AG09319 (cell line): ENCODE measurements at regions not wholly inside any gene's neighbourhood (a gene's known extent, or its start where the extent isn't known, plus 50 kb on each side); places are given as distances from the start of the nearest gene placed in this dataset.
"Not testable (repeated sequence)": the region's sequence is repeated elsewhere in the genome, so short reads cannot be mapped to it uniquely, and the experiment has no call there.

Experiments
- DNase-seq: peaks from one replicate; pipeline ENCODE4 v3.0.0-alpha.2; 2010; ENCODE audit warnings: low read depth; ENCODE audit errors: extremely low read depth
- TF ChIP-seq, protein P1 (sequence below): IDR thresholded peaks from 2 replicates; pipeline ENCODE4 v1.5.1; 2011; ENCODE audit warnings: low read depth, mild to moderate bottlenecking, inconsistent platforms, low read length, moderate library complexity

GRCh38 chr5:39662945-39663344, 238.2 kb upstream of the DAB2 start:
- TF ChIP-seq, protein P1, sequence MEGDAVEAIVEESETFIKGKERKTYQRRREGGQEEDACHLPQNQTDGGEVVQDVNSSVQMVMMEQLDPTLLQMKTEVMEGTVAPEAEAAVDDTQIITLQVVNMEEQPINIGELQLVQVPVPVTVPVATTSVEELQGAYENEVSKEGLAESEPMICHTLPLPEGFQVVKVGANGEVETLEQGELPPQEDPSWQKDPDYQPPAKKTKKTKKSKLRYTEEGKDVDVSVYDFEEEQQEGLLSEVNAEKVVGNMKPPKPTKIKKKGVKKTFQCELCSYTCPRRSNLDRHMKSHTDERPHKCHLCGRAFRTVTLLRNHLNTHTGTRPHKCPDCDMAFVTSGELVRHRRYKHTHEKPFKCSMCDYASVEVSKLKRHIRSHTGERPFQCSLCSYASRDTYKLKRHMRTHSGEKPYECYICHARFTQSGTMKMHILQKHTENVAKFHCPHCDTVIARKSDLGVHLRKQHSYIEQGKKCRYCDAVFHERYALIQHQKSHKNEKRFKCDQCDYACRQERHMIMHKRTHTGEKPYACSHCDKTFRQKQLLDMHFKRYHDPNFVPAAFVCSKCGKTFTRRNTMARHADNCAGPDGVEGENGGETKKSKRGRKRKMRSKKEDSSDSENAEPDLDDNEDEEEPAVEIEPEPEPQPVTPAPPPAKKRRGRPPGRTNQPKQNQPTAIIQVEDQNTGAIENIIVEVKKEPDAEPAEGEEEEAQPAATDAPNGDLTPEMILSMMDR: no peak
- no peak for DNase-seq

DNA sequence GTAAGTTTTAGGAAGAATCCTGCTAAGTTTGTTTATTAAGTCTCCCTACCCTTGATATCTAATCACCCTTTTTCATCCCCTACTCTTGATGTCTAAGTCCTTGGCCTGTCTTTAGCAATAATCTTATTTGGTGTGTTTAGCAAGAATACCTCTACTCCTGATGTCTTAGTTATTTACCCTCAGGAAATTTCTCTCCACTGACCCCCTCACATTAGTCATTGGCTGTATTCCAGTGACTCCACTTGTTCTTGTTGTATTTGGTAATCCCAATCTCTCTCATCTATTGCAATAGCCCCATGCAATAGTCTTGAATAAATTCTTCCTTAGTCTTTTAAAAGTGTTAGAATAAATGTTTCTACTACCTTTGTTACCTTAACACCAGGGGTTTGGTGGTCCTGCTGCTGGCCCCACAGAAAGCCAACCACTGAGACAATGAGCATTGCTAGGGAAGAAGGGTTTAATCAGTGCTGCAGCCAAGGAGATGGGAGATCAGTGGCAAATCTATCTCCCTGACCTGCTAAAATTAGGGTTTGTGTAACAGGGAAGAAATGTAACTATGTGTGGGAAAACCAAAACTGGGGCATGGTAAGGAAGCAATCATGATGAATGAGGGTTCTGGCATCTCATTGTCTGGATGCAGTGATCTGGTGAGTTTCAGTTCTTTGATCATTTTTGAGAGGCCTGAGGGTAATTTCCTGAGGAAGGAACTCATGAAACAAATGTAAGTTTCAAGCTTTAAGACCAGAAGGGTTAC, 236.4 kb upstream of the DAB2 start:
- TF ChIP-seq, protein P1: no peak
- no peak for DNase-seq

DNA sequence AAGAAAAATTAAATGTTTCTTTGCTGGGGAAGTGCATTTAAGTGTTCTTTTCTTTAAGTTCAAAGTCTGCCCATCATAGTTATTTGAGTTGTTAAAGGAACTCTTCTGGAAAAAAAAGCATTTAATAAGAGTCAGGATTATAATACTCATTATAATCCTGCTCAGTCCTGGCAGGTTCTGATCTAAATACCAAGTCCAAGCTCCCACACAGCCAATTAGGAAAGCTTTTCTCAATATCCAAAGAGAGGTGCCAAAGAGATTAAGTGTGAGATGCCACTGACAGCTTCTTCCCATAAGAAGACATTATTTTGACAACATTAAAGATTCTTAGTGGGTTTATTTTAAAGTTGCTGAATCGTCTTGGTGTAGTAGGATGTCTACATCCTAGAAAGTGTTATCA, 235.2 kb upstream of the DAB2 start:
- no peak for DNase-seq
- TF ChIP-seq, protein P1: no peak

- TF ChIP-seq, protein P1: no peak
- no peak for DNase-seq
Observed at GRCh38 chr5:39658866-39659265, 234.1 kb upstream of the DAB2 start.

GRCh38 chr5:39657943-39658342, 233.2 kb upstream of the DAB2 start:
- TF ChIP-seq, protein P1: no peak
- DNase-seq: no peak

- TF ChIP-seq, protein P1: no peak
- no peak for DNase-seq
Observed at GRCh38 chr5:39656600-39656999, 231.8 kb upstream of the DAB2 start.

DNA sequence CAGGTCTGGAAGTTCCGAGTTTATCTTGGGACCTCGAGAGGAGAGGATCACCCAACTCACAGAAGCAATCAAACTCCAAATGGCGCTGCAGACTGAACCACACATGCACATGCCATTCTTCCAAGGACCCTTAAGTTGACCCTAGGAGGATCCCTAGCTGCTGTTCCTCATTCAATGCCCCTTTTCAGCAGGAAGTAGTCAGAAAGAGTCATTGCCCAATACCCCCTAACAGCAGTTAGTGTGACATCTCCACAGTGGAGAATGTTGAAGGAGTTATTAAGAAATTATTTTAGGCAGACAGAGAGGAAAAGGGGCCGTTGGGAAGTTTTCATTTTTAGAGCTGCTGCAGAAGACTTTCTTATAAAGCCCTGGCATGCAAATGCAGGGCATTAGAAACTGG, 229.9 kb upstream of the DAB2 start:
- TF ChIP-seq, protein P1: no peak
- no peak for DNase-seq

DNA sequence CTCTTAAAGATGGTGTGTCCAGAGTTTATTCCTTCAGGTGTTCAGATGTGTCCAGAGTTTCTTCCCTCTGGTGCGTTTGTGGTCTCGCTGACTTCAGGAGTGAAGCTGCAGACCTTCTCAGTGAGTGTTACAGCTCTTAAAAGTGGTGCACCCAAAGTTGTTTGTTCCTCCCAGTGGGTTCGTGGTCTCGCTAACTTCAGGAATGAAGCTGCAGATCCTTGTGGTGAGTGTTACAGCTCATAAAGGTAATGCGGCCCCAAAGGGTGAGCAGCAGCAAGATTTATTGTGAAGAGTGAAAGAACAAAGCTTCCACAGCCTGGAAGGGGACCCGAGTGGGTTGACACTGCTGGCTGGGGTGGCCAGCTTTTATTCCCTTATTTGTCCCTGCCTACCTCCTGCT, 227.7 kb upstream of the DAB2 start:
- not testable (repeated sequence) for DNase-seq
